ENCODE measurements at regions not wholly inside any gene's neighbourhood (a gene's known extent, or its start where the extent isn't known, plus 50 kb on each side); places are given as distances from the start of the nearest gene placed in this dataset.
"Not testable (repeated sequence)": the region's sequence is repeated elsewhere in the genome, so short reads cannot be mapped to it uniquely, and the experiment has no call there.

GRCh38 chr5:92703976-92704375, 877.0 kb downstream of the NR2F1-AS1 start:
- intact Hi-C loops (cut with DNase I, micrococcal nuclease), result no loop called here
- no peaks in the 10 kb centered on the region for H3K9me3 ChIP-seq
- TF ChIP-seq CTCF (IDR thresholded peaks at IDR 0.05), result no peak

GRCh38 chr5:92695123-92696003, 885.7 kb downstream of the NR2F1-AS1 start:
- no peak for TF ChIP-seq CTCF (IDR thresholded peaks at IDR 0.05)
- no peak for ATAC-seq
- Histone ChIP-seq H3K4me1 (ENCODE audit: low read depth) (no peaks in the 10 kb centered on the region), H3K36me3 (ENCODE audit: low read depth) (no peaks in the 10 kb centered on the region), H3K9me3 (no peaks in the 10 kb centered on the region), H3K4me3 (no peak overlapping the region)
- no peak for DNase-seq
- intact Hi-C loops (cut with DNase I, micrococcal nuclease), result no loop called here

More at GRCh38 chr5:92703976-92704375, 877.0 kb downstream of the NR2F1-AS1 start:
- Histone ChIP-seq H3K36me3 (ENCODE audit: low read depth) (no peaks in the 10 kb centered on the region), H3K4me3 (no peak overlapping the region), H3K4me1 (ENCODE audit: low read depth) (no peaks in the 10 kb centered on the region)
- DNase-seq, result no peak
- ATAC-seq, result no peak

GRCh38 chr5:92694067-92694466, 887.0 kb downstream of the NR2F1-AS1 start:
- ATAC-seq (no peak), DNase-seq (no peak)
- no peak overlapping the region for H3K4me3 ChIP-seq
- no peaks in the 10 kb centered on the region for H3K4me1 ChIP-seq (ENCODE audit: low read depth)
- no peaks in the 10 kb centered on the region for H3K9me3 ChIP-seq
- H3K36me3 ChIP-seq (ENCODE audit: low read depth), result no peaks in the 10 kb centered on the region
- intact Hi-C loops (cut with DNase I, micrococcal nuclease), result no loop called here
- no peak for TF ChIP-seq CTCF (IDR thresholded peaks at IDR 0.05)

- H3K36me3 ChIP-seq (ENCODE audit: low read depth); H3K9me3 ChIP-seq; intact Hi-C loops (cut with DNase I, micrococcal nuclease); ATAC-seq; H3K4me1 ChIP-seq (ENCODE audit: low read depth); DNase-seq; H3K4me3 ChIP-seq: not testable (repeated sequence)
These were observed 889.1 kb downstream of the NR2F1-AS1 start for GRCh38 chr5:92691955-92692354.

- Histone ChIP-seq H3K4me3 (no peak overlapping the region), H3K4me1 (ENCODE audit: low read depth) (no peaks in the 10 kb centered on the region), H3K36me3 (ENCODE audit: low read depth) (no peaks in the 10 kb centered on the region), H3K9me3 (no peaks in the 10 kb centered on the region)
- ATAC-seq (no peak), DNase-seq (no peak)
- intact Hi-C loops (cut with DNase I, micrococcal nuclease), result no loop called here
- TF ChIP-seq CTCF (IDR thresholded peaks at IDR 0.05), result no peak
These were observed 892.9 kb downstream of the NR2F1-AS1 start for GRCh38 chr5:92687821-92688722.

- ATAC-seq (no peak), DNase-seq (no peak)
- Histone ChIP-seq H3K36me3 (ENCODE audit: low read depth) (no peaks in the 10 kb centered on the region), H3K9me3 (no peaks in the 10 kb centered on the region), H3K4me3 (no peak overlapping the region), H3K4me1 (ENCODE audit: low read depth) (no peaks in the 10 kb centered on the region)
- TF ChIP-seq CTCF (IDR thresholded peaks at IDR 0.05), result no peak
- intact Hi-C loops (cut with DNase I, micrococcal nuclease), result no loop called here
These were observed 902.4 kb downstream of the NR2F1-AS1 start for GRCh38 chr5:92678640-92679039.

Data from mucosa of descending colon (tissue), 3 donors.